ENCODE measurements at regions not wholly inside any gene's neighbourhood (a gene's known extent, or its start where the extent isn't known, plus 50 kb on each side); places are given as distances from the start of the nearest gene placed in this dataset.

DNA sequence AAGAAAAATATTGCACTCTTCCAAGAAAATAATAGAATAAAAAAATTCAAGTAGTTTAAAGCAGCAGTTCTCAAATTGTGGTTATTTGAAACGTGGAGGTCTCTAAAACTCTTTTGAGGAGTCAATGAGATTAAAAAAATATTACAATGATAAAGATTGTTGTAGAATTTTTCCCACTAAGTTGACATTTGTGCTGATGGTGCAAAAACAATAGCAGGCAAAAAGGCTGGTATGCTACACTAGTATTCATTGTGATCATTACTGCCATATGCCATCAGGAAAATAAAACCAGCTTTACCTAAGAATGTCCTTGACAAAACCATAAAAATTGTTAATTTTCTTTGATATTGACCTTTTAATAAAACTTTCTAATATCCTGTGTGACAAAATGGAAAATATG lies 505.2 kb upstream of the ANO5 start:
- TF ChIP-seq ARNT (IDR thresholded peaks at IDR 0.05) (no peak), BHLHE40 (IDR thresholded peaks at IDR 0.05; ENCODE audit: borderline replicate concordance) (no peak), ELF4 (IDR thresholded peaks at IDR 0.05) (no peak), LEF1 (IDR thresholded peaks at IDR 0.05; ENCODE audit: borderline replicate concordance) (no peak), HDGF (IDR thresholded peaks at IDR 0.05; ENCODE audit: borderline replicate concordance) (no peak), TARDBP (IDR thresholded peaks at IDR 0.05) (no peak), FOXM1 (IDR thresholded peaks at IDR 0.05; ENCODE audit: borderline replicate concordance) (no peak), ZNF384 (IDR thresholded peaks at IDR 0.05) (no peak)

Measured in HEK293T (cell line).